ENCODE measurements at regions not wholly inside any gene's neighbourhood (a gene's known extent, or its start where the extent isn't known, plus 50 kb on each side); places are given as distances from the start of the nearest gene placed in this dataset.

DNA sequence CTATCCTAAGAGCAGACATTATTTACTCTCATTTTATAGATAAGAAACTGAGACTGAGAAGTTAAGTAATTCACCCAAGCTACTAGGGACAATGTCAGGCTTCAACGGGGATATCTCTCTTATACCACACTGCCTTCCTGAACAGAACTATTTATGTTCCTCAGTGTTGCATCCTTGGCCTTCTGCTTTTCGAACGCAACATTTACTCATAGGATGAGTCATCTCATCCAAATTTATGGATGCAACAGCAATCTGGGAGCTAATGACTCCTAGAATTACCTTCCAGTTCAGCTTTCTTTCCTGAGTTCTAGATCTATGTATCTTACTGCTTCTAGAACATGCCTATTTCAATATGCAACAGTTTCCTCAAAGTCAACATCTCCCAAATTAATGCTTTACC, 103.6 kb upstream of the PAM start:
- TF ChIP-seq, protein P1, sequence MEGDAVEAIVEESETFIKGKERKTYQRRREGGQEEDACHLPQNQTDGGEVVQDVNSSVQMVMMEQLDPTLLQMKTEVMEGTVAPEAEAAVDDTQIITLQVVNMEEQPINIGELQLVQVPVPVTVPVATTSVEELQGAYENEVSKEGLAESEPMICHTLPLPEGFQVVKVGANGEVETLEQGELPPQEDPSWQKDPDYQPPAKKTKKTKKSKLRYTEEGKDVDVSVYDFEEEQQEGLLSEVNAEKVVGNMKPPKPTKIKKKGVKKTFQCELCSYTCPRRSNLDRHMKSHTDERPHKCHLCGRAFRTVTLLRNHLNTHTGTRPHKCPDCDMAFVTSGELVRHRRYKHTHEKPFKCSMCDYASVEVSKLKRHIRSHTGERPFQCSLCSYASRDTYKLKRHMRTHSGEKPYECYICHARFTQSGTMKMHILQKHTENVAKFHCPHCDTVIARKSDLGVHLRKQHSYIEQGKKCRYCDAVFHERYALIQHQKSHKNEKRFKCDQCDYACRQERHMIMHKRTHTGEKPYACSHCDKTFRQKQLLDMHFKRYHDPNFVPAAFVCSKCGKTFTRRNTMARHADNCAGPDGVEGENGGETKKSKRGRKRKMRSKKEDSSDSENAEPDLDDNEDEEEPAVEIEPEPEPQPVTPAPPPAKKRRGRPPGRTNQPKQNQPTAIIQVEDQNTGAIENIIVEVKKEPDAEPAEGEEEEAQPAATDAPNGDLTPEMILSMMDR (IDR thresholded peaks at IDR 0.05) = no peak
- no peak for TF ChIP-seq POLR2A (IDR thresholded peaks at IDR 0.05)
